22Rv1 (cell line): ENCODE measurements at regions not wholly inside any gene's neighbourhood (a gene's known extent, or its start where the extent isn't known, plus 50 kb on each side); places are given as distances from the start of the nearest gene placed in this dataset.

ENCODE experiments used
- H3K27ac ChIP-seq: fragments of 450-650 bp; 2 replicates; pipeline ENCODE4 v1.5.1; 2017
- CTCF ChIP-seq: fragments of 450-650 bp; IDR thresholded peaks from 2 replicates; pipeline ENCODE4 v1.5.1; 2017; ENCODE audit warnings: mild to moderate bottlenecking
- ZFX ChIP-seq: fragments of 450-650 bp; IDR thresholded peaks from 2 replicates; pipeline ENCODE4 v1.6.1; 2017; ENCODE audit warnings: antibody characterized with exemption, borderline replicate concordance

GRCh38 chr2:64720535-64721319 is 67.0 kb upstream of the SERTAD2 start:
- TF ChIP-seq ZFX, result no peak
- no peak for TF ChIP-seq CTCF
- H3K27ac ChIP-seq, result peak overlapping the region; percentile 31; the same call in 1 of the 2 replicates

- peak overlapping the region; percentile 31; the same call in 1 of the 2 replicates for H3K27ac ChIP-seq
- no peak for TF ChIP-seq ZFX
Observed at GRCh38 chr2:64721320-64721623, 67.6 kb upstream of the SERTAD2 start.

- no peak overlapping the region for H3K27ac ChIP-seq
- TF ChIP-seq CTCF, result no peak
- TF ChIP-seq ZFX, result no peak
Observed at GRCh38 chr2:64722291-64723044, 68.8 kb upstream of the SERTAD2 start.

- no peak overlapping the region for H3K27ac ChIP-seq
- TF ChIP-seq ZFX (no peak), CTCF (no peak)
Observed at GRCh38 chr2:64727013-64727767, 73.5 kb upstream of the SERTAD2 start.

GRCh38 chr2:64727843-64728463 is 74.2 kb upstream of the SERTAD2 start:
- TF ChIP-seq ZFX, result no peak
- no peak for TF ChIP-seq CTCF
- no peak overlapping the region for H3K27ac ChIP-seq

- H3K27ac ChIP-seq, result no peak overlapping the region
- TF ChIP-seq ZFX (no peak), CTCF (no peak)
Observed at GRCh38 chr2:64730551-64731262, 77.0 kb upstream of the SERTAD2 start.

- TF ChIP-seq CTCF (no peak), ZFX (no peak)
- H3K27ac ChIP-seq, result no peak overlapping the region
Observed at GRCh38 chr2:64731263-64731643, 77.5 kb upstream of the SERTAD2 start.
